Suprapubic skin (tissue), 3 donors: ENCODE measurements at regions not wholly inside any gene's neighbourhood (a gene's known extent, or its start where the extent isn't known, plus 50 kb on each side); places are given as distances from the start of the nearest gene placed in this dataset.

Experiments
- POLR2AphosphoS5 ChIP-seq, 3 donors: sonication (generic); formaldehyde crosslinking; IDR thresholded peaks; one replicate each; pipeline ENCODE4 v1.6.1; 2017; ENCODE audit warnings: antibody characterized with exemption in 3 of 3
- TF ChIP-seq, protein P1 (sequence below), 2 donors: fragments of 200-600 bp in 1 of 2; fragments of 450-650 bp in 1 of 2; sonication (generic) in 1 of 2; IDR thresholded peaks; one replicate each; pipeline ENCODE4 v1.5.1; 2016 to 2019; ENCODE audit warnings: antibody characterized with exemption in 2 of 2, mild to moderate bottlenecking in 1 of 2, moderate library complexity in 1 of 2

GRCh38 chr14:71856199-71856919 is 75.9 kb upstream of the RGS6 start:
- no peak for TF ChIP-seq POLR2AphosphoS5 (IDR thresholded peaks at IDR 0.05)
- TF ChIP-seq, protein P1, sequence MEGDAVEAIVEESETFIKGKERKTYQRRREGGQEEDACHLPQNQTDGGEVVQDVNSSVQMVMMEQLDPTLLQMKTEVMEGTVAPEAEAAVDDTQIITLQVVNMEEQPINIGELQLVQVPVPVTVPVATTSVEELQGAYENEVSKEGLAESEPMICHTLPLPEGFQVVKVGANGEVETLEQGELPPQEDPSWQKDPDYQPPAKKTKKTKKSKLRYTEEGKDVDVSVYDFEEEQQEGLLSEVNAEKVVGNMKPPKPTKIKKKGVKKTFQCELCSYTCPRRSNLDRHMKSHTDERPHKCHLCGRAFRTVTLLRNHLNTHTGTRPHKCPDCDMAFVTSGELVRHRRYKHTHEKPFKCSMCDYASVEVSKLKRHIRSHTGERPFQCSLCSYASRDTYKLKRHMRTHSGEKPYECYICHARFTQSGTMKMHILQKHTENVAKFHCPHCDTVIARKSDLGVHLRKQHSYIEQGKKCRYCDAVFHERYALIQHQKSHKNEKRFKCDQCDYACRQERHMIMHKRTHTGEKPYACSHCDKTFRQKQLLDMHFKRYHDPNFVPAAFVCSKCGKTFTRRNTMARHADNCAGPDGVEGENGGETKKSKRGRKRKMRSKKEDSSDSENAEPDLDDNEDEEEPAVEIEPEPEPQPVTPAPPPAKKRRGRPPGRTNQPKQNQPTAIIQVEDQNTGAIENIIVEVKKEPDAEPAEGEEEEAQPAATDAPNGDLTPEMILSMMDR (IDR thresholded peaks at IDR 0.05) = no peak
